ENCODE measurements at regions not wholly inside any gene's neighbourhood (a gene's known extent, or its start where the extent isn't known, plus 50 kb on each side); places are given as distances from the start of the nearest gene placed in this dataset.

GRCh38 chr3:177580437-177580836 lies 383.2 kb upstream of the TBL1XR1 start:
- TF ChIP-seq, protein P1, sequence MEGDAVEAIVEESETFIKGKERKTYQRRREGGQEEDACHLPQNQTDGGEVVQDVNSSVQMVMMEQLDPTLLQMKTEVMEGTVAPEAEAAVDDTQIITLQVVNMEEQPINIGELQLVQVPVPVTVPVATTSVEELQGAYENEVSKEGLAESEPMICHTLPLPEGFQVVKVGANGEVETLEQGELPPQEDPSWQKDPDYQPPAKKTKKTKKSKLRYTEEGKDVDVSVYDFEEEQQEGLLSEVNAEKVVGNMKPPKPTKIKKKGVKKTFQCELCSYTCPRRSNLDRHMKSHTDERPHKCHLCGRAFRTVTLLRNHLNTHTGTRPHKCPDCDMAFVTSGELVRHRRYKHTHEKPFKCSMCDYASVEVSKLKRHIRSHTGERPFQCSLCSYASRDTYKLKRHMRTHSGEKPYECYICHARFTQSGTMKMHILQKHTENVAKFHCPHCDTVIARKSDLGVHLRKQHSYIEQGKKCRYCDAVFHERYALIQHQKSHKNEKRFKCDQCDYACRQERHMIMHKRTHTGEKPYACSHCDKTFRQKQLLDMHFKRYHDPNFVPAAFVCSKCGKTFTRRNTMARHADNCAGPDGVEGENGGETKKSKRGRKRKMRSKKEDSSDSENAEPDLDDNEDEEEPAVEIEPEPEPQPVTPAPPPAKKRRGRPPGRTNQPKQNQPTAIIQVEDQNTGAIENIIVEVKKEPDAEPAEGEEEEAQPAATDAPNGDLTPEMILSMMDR (IDR thresholded peaks at IDR 0.05 in 4 of 5, conservative IDR thresholded peaks at IDR 0.05 in 1 of 5): no peak
- TF ChIP-seq POLR2A (IDR thresholded peaks at IDR 0.05): no peak
